ENCODE measurements at regions not wholly inside any gene's neighbourhood (a gene's known extent, or its start where the extent isn't known, plus 50 kb on each side); places are given as distances from the start of the nearest gene placed in this dataset.
A peak's percentile ranks its signal among the peaks of the same experiment; 100 is the strongest.
"Not testable (repeated sequence)": the region's sequence is repeated elsewhere in the genome, so short reads cannot be mapped to it uniquely, and the experiment has no call there.

GRCh38 chr4:14410516-14410915 is 591.8 kb upstream of the CPEB2 start:
- Histone ChIP-seq H3K9me3 (ENCODE audit: control insufficient read depth in 2 of 3, insufficient read depth in 1 of 3, low read length in 3 of 3) (no peaks in the 10 kb centered on the region), H3K4me1 (ENCODE audit: control insufficient read depth in 2 of 3, insufficient read depth in 2 of 3, low read depth in 1 of 3, low read length in 3 of 3) (no peaks in the 10 kb centered on the region), H3K36me3 (ENCODE audit: control insufficient read depth in 2 of 3, insufficient read depth in 3 of 3, low read length in 3 of 3) (no peaks in the 10 kb centered on the region), H3K4me3 (ENCODE audit: low read length in 3 of 3) (no peak overlapping the region), H3K27ac (ENCODE audit: low read depth in 2 of 2, low read length in 2 of 2) (no peak overlapping the region), H3K27me3 (ENCODE audit: control insufficient read depth, insufficient read depth, low read length) (no peaks in the 10 kb centered on the region), H3K9ac (ENCODE audit: low read length in 3 of 3) (no peak overlapping the region)
- no peak for TF ChIP-seq CTCF (IDR thresholded peaks at IDR 0.05; ENCODE audit: borderline replicate concordance, extremely low read depth, insufficient read depth)
- DNase-seq (no peak), FAIRE-seq (no peak)
- intact Hi-C loops (cut with DNase I), result no loop called here

GRCh38 chr4:14415146-14415545 is 587.1 kb upstream of the CPEB2 start:
- Histone ChIP-seq H3K4me3 (ENCODE audit: low read length in 3 of 3) (no peak overlapping the region), H3K27me3 (ENCODE audit: control insufficient read depth, insufficient read depth, low read length) (no peaks in the 10 kb centered on the region), H3K9me3 (ENCODE audit: control insufficient read depth in 2 of 3, insufficient read depth in 1 of 3, low read length in 3 of 3) (no peaks in the 10 kb centered on the region), H3K9ac (ENCODE audit: low read length in 3 of 3) (no peak overlapping the region), H3K27ac (ENCODE audit: low read depth in 2 of 2, low read length in 2 of 2) (no peak overlapping the region), H3K36me3 (ENCODE audit: control insufficient read depth in 2 of 3, insufficient read depth in 3 of 3, low read length in 3 of 3) (no peaks in the 10 kb centered on the region), H3K4me1 (ENCODE audit: control insufficient read depth in 2 of 3, insufficient read depth in 2 of 3, low read depth in 1 of 3, low read length in 3 of 3) (no peaks in the 10 kb centered on the region)
- TF ChIP-seq CTCF (IDR thresholded peaks at IDR 0.05; ENCODE audit: borderline replicate concordance, extremely low read depth, insufficient read depth), result no peak
- peak in 3 of 5 donors; percentile 10 to 57 (median 17) for DNase-seq
- intact Hi-C loops (cut with DNase I), result no loop called here
- FAIRE-seq, result no peak

- Histone ChIP-seq H3K27me3 (ENCODE audit: control insufficient read depth, insufficient read depth, low read length) (no peaks in the 10 kb centered on the region), H3K9me3 (ENCODE audit: control insufficient read depth in 2 of 3, insufficient read depth in 1 of 3, low read length in 3 of 3) (no peaks in the 10 kb centered on the region), H3K36me3 (ENCODE audit: control insufficient read depth in 2 of 3, insufficient read depth in 3 of 3, low read length in 3 of 3) (no peaks in the 10 kb centered on the region), H3K4me1 (ENCODE audit: control insufficient read depth in 2 of 3, insufficient read depth in 2 of 3, low read depth in 1 of 3, low read length in 3 of 3) (no peaks in the 10 kb centered on the region), H3K27ac (ENCODE audit: low read depth in 2 of 2, low read length in 2 of 2) (no peak overlapping the region), H3K9ac (ENCODE audit: low read length in 3 of 3) (no peak overlapping the region), H3K4me3 (ENCODE audit: low read length in 3 of 3) (no peak overlapping the region)
- no peak for TF ChIP-seq CTCF (IDR thresholded peaks at IDR 0.05; ENCODE audit: borderline replicate concordance, extremely low read depth, insufficient read depth)
- intact Hi-C loops (cut with DNase I), result no loop called here
- no peak for DNase-seq
- no peak for FAIRE-seq
These were observed 582.8 kb upstream of the CPEB2 start for GRCh38 chr4:14419516-14419915.

- FAIRE-seq; DNase-seq; H3K4me1 ChIP-seq (ENCODE audit: control insufficient read depth in 2 of 3, insufficient read depth in 2 of 3, low read depth in 1 of 3, low read length in 3 of 3); H3K36me3 ChIP-seq (ENCODE audit: control insufficient read depth in 2 of 3, insufficient read depth in 3 of 3, low read length in 3 of 3); H3K9ac ChIP-seq (ENCODE audit: low read length in 3 of 3); H3K9me3 ChIP-seq (ENCODE audit: control insufficient read depth in 2 of 3, insufficient read depth in 1 of 3, low read length in 3 of 3); H3K27me3 ChIP-seq (ENCODE audit: control insufficient read depth, insufficient read depth, low read length); intact Hi-C loops (cut with DNase I); H3K27ac ChIP-seq (ENCODE audit: low read depth in 2 of 2, low read length in 2 of 2); H3K4me3 ChIP-seq (ENCODE audit: low read length in 3 of 3): not testable (repeated sequence)
These were observed 576.0 kb upstream of the CPEB2 start for GRCh38 chr4:14426297-14426696.
